HEK293T (cell line): ENCODE measurements at regions not wholly inside any gene's neighbourhood (a gene's known extent, or its start where the extent isn't known, plus 50 kb on each side); places are given as distances from the start of the nearest gene placed in this dataset.

Source experiments
- CTCF ChIA-PET: fragments of 350-600 bp; formaldehyde crosslinking; extraction: SDS; loops from one replicate; lab custom pipeline; 2021; ENCODE audit warnings: antibody characterized with exemption, inconsistent platforms; lab: Yijun Ruan, JAX
- POLR2A ChIA-PET: fragments of 350-600 bp; formaldehyde crosslinking; extraction: SDS; loops from one replicate; lab custom pipeline; 2020; ENCODE audit warnings: antibody characterized with exemption, inconsistent platforms; lab: Yijun Ruan, JAX
- DNase-seq: peaks from one replicate; pipeline ENCODE4 v3.0.0; 2012; ENCODE audit warnings: mixed read lengths; ENCODE audit errors: extremely low spot score
- ARNT ChIP-seq: fragments of 450-650 bp; IDR thresholded peaks from 2 replicates; pipeline ENCODE4 v1.6.1; 2017; ENCODE audit warnings: mild to moderate bottlenecking
- BHLHE40 ChIP-seq: fragments of 450-650 bp; IDR thresholded peaks from 2 replicates; pipeline ENCODE4 v1.6.1; 2016; ENCODE audit warnings: mild to moderate bottlenecking, moderate library complexity, borderline replicate concordance
- CTBP1 ChIP-seq: fragments of 450-650 bp; IDR thresholded peaks from 2 replicates; pipeline ENCODE4 v1.6.1; 2016; ENCODE audit warnings: borderline replicate concordance
- ELF4 ChIP-seq: fragments of 450-650 bp; IDR thresholded peaks from 2 replicates; pipeline ENCODE4 v1.6.1; 2017; ENCODE audit warnings: antibody characterized with exemption
- FOXA1 ChIP-seq: fragments of 450-650 bp; IDR thresholded peaks from 2 replicates; pipeline ENCODE4 v1.6.1; 2016; ENCODE audit warnings: mild to moderate bottlenecking
- FOXK2 ChIP-seq: fragments of 450-650 bp; IDR thresholded peaks from 2 replicates; pipeline ENCODE4 v1.6.1; 2016; ENCODE audit warnings: mild to moderate bottlenecking
- FOXM1 ChIP-seq: fragments of 450-650 bp; IDR thresholded peaks from 2 replicates; pipeline ENCODE4 v1.6.1; 2017; ENCODE audit warnings: mild to moderate bottlenecking, borderline replicate concordance
- HDGF ChIP-seq: fragments of 450-650 bp; IDR thresholded peaks from 2 replicates; pipeline ENCODE4 v1.6.1; 2017; ENCODE audit warnings: antibody characterized with exemption, borderline replicate concordance
- L3MBTL2 ChIP-seq: fragments of 450-650 bp; conservative IDR thresholded peaks from 2 replicates; pipeline ENCODE4 v1.6.1; 2016; ENCODE audit warnings: mild to moderate bottlenecking
- LEF1 ChIP-seq: fragments of 450-650 bp; IDR thresholded peaks from 2 replicates; pipeline ENCODE4 v1.6.1; 2017; ENCODE audit warnings: mild to moderate bottlenecking, borderline replicate concordance
- NFRKB ChIP-seq: fragments of 450-650 bp; IDR thresholded peaks from 2 replicates; pipeline ENCODE4 v1.6.1; 2016; ENCODE audit warnings: mild to moderate bottlenecking, moderate library complexity
- PKNOX1 ChIP-seq: fragments of 450-650 bp; IDR thresholded peaks from 2 replicates; pipeline ENCODE4 v1.6.1; 2016
- SP1 ChIP-seq: fragments of 450-650 bp; IDR thresholded peaks from 2 replicates; pipeline ENCODE4 v1.6.1; 2017
- SUZ12 ChIP-seq: fragments of 450-650 bp; IDR thresholded peaks from 2 replicates; pipeline ENCODE4 v1.6.1; 2016; ENCODE audit warnings: mild to moderate bottlenecking
- TARDBP ChIP-seq: fragments of 450-650 bp; IDR thresholded peaks from 2 replicates; pipeline ENCODE4 v1.6.1; 2016
- ZNF384 ChIP-seq: fragments of 450-650 bp; IDR thresholded peaks from 2 replicates; pipeline ENCODE4 v1.6.1; 2016

DNA sequence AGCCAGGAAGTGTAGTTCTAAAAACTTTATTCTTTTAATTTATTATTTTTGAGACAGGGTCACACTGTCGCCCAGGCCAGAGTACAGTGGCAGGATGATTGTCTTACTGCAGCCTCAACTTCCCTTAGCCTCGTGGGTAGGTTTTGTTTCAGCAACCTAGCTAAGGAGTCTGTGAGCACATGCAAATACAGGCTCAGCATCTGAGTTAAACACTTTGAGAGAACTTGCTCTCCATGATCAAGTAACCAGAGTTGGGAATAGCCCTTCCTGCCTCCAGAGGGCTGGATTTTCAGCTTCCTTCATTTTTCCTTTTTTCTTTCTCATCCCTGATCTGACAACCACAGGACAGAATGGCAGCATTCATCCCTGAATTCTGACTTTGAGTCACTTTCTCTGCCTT, 871.3 kb downstream of the GALC start:
- CTCF ChIA-PET, result no interaction called here
- DNase-seq, result no peak
- POLR2A ChIA-PET, result no interaction called here
- TF ChIP-seq TARDBP (no peak), L3MBTL2 (no peak), ZNF384 (no peak), HDGF (no peak), LEF1 (no peak), FOXM1 (no peak), SP1 (no peak), BHLHE40 (no peak), FOXA1 (no peak), PKNOX1 (no peak), ELF4 (no peak), FOXK2 (no peak), ARNT (no peak)

GRCh38 chr14:87115234-87115633, 877.7 kb downstream of the GALC start:
- DNase-seq, result no peak
- ChIA-PET CTCF (no interaction called here), POLR2A (no interaction called here)
- TF ChIP-seq ARNT (no peak), FOXM1 (no peak), ELF4 (no peak), BHLHE40 (no peak), HDGF (no peak), ZNF384 (no peak), SUZ12 (no peak), NFRKB (no peak), LEF1 (no peak), PKNOX1 (no peak), FOXK2 (no peak), CTBP1 (no peak), FOXA1 (no peak), SP1 (no peak), L3MBTL2 (no peak), TARDBP (no peak)

- TF ChIP-seq CTBP1 (no peak), FOXK2 (no peak), SP1 (no peak), FOXA1 (no peak), SUZ12 (no peak), ELF4 (no peak), ZNF384 (no peak), HDGF (no peak), LEF1 (no peak), ARNT (no peak), TARDBP (no peak), FOXM1 (no peak), L3MBTL2 (no peak)
- ChIA-PET POLR2A (no interaction called here), CTCF (no interaction called here)
- DNase-seq, result no peak
Observed at GRCh38 chr14:87113286-87113685, 879.7 kb downstream of the GALC start.

- CTCF ChIA-PET, result no interaction called here
- no peak for DNase-seq
- no peak for TF ChIP-seq FOXM1
- TF ChIP-seq CTBP1, result no peak
- no peak for TF ChIP-seq ARNT
- TF ChIP-seq LEF1, result no peak
- TF ChIP-seq HDGF, result no peak
- POLR2A ChIA-PET, result no interaction called here
Observed at GRCh38 chr14:87111741-87112140, 881.2 kb downstream of the GALC start.

- TF ChIP-seq ELF4, result no peak
- no peak for TF ChIP-seq ZNF384
- no peak for TF ChIP-seq LEF1
- TF ChIP-seq BHLHE40, result no peak
- TF ChIP-seq FOXA1, result no peak
- no peak for TF ChIP-seq CTBP1
- TF ChIP-seq L3MBTL2, result no peak
- no peak for TF ChIP-seq HDGF
- TF ChIP-seq SP1, result no peak
- no peak for TF ChIP-seq FOXK2
- no peak for TF ChIP-seq FOXM1
- no peak for TF ChIP-seq PKNOX1
- no peak for TF ChIP-seq NFRKB
- TF ChIP-seq ARNT, result no peak
- CTCF ChIA-PET, result no interaction called here
- POLR2A ChIA-PET, result no interaction called here
- no peak for DNase-seq
Observed at GRCh38 chr14:87111126-87111525, 881.9 kb downstream of the GALC start.

GRCh38 chr14:87109271-87109670, 883.7 kb downstream of the GALC start:
- ChIA-PET POLR2A (no interaction called here), CTCF (no interaction called here)
- TF ChIP-seq FOXK2 (no peak), CTBP1 (no peak), PKNOX1 (no peak), FOXA1 (no peak), ELF4 (no peak), ZNF384 (no peak), TARDBP (no peak), FOXM1 (no peak), L3MBTL2 (no peak), SUZ12 (no peak), NFRKB (no peak), HDGF (no peak), ARNT (no peak)
- DNase-seq, result no peak
